ENCODE measurements at regions not wholly inside any gene's neighbourhood (a gene's known extent, or its start where the extent isn't known, plus 50 kb on each side); places are given as distances from the start of the nearest gene placed in this dataset.

DNA sequence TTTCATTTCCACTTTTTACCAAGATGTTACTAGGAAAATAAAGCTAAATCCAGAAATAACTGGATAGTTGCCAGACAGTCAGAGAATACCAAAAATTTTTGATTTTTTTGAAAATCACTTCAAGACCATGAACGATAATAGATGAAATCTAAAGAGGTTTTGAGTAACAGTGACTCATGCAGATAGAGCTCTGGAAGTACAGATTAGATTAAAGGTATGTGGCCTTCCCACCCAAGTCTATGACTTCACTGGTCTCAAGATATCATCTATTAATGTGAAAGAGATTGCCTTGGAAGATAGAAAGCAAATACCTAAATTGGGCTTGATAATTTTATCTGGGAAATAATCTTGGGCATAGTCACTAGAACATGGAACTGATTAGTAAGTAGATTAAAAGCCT lies 415.9 kb downstream of the METTL15 start:
- Histone ChIP-seq H3K9me3 (replicated peaks; ENCODE audit: control insufficient read depth, low read depth, low read length) (peaks cover 13% of the 10 kb centered on the region), H3K27ac (ENCODE audit: low read length) (no peak overlapping the region), H3K4me3 (ENCODE audit: low read length) (no peak overlapping the region), H3K4me1 (ENCODE audit: control insufficient read depth, insufficient read depth, low read length) (no peaks in the 10 kb centered on the region), H3K27me3 (ENCODE audit: control insufficient read depth, insufficient read depth, low read length) (no peaks in the 10 kb centered on the region), H3K36me3 (ENCODE audit: control insufficient read depth, insufficient read depth, low read length) (no peaks in the 10 kb centered on the region)
- WGBS (ENCODE audit: insufficient coverage) = no CpG with 5 or more reads among the region's 1 CpG
- no peak for DNase-seq

DNA sequence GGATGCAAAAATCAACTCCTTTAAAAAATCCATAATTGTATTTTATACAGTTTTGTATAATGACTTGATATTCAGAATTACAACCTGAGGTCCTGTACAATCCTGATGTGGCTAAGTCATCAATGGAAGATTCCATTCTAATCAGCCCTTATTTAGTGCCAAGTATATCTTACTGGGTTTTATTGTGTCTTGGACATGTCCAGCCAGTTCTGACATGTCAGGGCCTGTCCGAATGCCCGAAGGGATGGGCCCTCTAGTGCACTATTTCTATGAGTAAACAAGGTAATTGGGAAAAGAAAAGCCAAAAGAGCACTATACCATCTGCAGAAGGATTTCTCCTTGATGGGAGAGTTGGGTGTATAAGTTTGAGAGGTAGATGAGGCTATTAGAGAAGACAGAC lies 412.9 kb downstream of the METTL15 start:
- Histone ChIP-seq H3K36me3 (ENCODE audit: control insufficient read depth, insufficient read depth, low read length) (no peaks in the 10 kb centered on the region), H3K27ac (ENCODE audit: low read length) (no peak overlapping the region), H3K4me3 (ENCODE audit: low read length) (no peak overlapping the region), H3K9me3 (replicated peaks; ENCODE audit: control insufficient read depth, low read depth, low read length) (peaks cover 7% of the 10 kb centered on the region), H3K27me3 (ENCODE audit: control insufficient read depth, insufficient read depth, low read length) (no peaks in the 10 kb centered on the region), H3K4me1 (ENCODE audit: control insufficient read depth, insufficient read depth, low read length) (no peaks in the 10 kb centered on the region)
- 100% methylated on average over 1 of the region's 2 CpGs for WGBS (ENCODE audit: insufficient coverage)
- DNase-seq = no peak

DNA sequence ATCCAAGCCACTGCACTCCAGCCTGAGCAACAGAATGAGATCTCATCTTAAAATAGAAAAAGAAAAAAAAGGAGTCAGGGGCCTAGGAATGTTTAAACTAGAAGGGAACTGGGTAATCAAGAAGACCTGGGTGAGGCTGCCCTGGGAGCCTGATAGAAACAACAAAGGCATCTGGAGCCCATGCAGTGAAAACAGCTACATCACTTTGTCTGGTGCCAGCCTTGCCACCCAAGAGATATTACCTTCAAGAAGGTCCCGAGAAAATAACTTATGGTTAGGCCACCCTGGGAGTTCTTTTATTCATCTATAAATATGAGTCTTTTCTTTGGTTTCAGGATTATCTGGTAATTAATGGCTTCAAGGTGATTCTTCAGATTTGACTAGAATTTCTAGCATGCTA lies 412.1 kb downstream of the METTL15 start:
- DNase-seq = no peak
- H3K4me3 ChIP-seq (ENCODE audit: low read length) = no peak overlapping the region
- no peaks in the 10 kb centered on the region for H3K36me3 ChIP-seq (ENCODE audit: control insufficient read depth, insufficient read depth, low read length)
- H3K4me1 ChIP-seq (ENCODE audit: control insufficient read depth, insufficient read depth, low read length) = no peaks in the 10 kb centered on the region
- no peak overlapping the region for H3K27ac ChIP-seq (ENCODE audit: low read length)
- H3K27me3 ChIP-seq (ENCODE audit: control insufficient read depth, insufficient read depth, low read length) = no peaks in the 10 kb centered on the region
- WGBS (ENCODE audit: insufficient coverage) = no CpG with 5 or more reads among the region's 1 CpG
- H3K9me3 ChIP-seq (replicated peaks; ENCODE audit: control insufficient read depth, low read depth, low read length) = no peaks in the 10 kb centered on the region

DNA sequence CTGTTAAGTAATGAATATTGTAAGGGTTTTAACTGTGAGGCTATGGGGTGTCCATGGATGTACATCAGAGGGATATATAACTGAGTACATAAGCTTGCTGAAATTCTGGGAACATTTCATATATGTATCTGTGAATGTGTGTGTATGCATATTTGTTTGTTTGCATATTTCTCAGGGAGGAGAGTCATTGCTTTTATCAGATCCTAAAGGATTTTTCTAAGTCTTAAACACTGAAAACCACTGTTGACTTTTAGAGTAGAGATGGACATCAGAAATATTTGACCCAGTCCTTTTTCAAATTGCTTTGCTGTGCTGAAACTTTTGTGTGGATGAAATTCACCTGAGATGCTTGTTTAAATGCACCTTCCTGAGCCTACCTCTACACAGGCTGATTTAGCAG lies 410.6 kb downstream of the METTL15 start:
- H3K27me3 ChIP-seq (ENCODE audit: control insufficient read depth, insufficient read depth, low read length) = no peaks in the 10 kb centered on the region
- no peak overlapping the region for H3K4me3 ChIP-seq (ENCODE audit: low read length)
- H3K4me1 ChIP-seq (ENCODE audit: control insufficient read depth, insufficient read depth, low read length) = no peaks in the 10 kb centered on the region
- DNase-seq = no peak
- H3K36me3 ChIP-seq (ENCODE audit: control insufficient read depth, insufficient read depth, low read length) = no peaks in the 10 kb centered on the region
- no peak overlapping the region for H3K27ac ChIP-seq (ENCODE audit: low read length)
- H3K9me3 ChIP-seq (replicated peaks; ENCODE audit: control insufficient read depth, low read depth, low read length) = peaks cover 2% of the 10 kb centered on the region

DNA sequence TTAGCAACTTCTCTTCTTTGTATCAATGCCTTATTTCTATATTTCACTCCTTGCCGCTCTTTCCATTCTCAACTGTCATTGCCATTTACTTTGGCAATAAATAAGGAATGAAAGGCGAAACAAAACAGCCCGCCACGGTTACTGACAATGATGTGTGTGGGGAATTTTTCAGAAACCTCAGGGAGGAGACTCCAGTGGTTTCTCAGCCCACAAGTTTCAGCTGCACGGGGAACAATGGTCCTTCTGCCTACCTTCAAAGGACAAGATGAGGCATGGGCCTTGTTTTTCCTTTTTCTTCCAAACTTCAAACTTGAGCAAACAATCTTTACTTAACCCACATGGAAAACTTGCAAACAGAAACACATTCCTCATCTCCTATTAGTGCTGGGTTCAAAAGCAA lies 409.4 kb downstream of the METTL15 start:
- Histone ChIP-seq H3K4me1 (ENCODE audit: control insufficient read depth, insufficient read depth, low read length) (no peaks in the 10 kb centered on the region), H3K27ac (ENCODE audit: low read length) (no peak overlapping the region), H3K27me3 (ENCODE audit: control insufficient read depth, insufficient read depth, low read length) (no peaks in the 10 kb centered on the region), H3K9me3 (replicated peaks; ENCODE audit: control insufficient read depth, low read depth, low read length) (peaks cover 2% of the 10 kb centered on the region), H3K36me3 (ENCODE audit: control insufficient read depth, insufficient read depth, low read length) (no peaks in the 10 kb centered on the region), H3K4me3 (ENCODE audit: low read length) (no peak overlapping the region)
- DNase-seq = no peak
- no CpG with 5 or more reads among the region's 5 CpGs for WGBS (ENCODE audit: insufficient coverage)

DNA sequence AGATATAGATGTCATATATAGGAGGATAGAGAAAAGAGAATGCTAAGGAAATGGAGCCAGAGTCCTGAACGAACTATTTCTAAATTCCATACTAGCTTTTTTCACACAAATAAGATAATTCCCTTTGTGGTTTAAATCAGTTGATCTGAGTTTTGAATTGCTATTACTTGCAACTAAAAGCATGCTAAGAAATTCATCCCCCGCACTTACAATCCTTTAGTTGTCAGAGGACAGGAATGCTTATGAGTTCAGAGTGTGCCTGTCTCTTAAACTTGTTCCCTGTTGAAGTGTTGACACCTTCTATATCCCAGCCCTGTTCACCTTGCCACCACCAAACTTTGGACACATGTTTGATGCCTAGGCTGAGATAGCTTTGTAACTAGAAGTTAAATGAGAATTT lies 406.2 kb downstream of the METTL15 start:
- H3K9me3 ChIP-seq (replicated peaks; ENCODE audit: control insufficient read depth, low read depth, low read length) = peaks cover 2% of the 10 kb centered on the region
- H3K36me3 ChIP-seq (ENCODE audit: control insufficient read depth, insufficient read depth, low read length) = no peaks in the 10 kb centered on the region
- no peaks in the 10 kb centered on the region for H3K4me1 ChIP-seq (ENCODE audit: control insufficient read depth, insufficient read depth, low read length)
- no peak for DNase-seq
- no peak overlapping the region for H3K4me3 ChIP-seq (ENCODE audit: low read length)
- no peaks in the 10 kb centered on the region for H3K27me3 ChIP-seq (ENCODE audit: control insufficient read depth, insufficient read depth, low read length)
- no CpG with 5 or more reads among the region's 2 CpGs for WGBS (ENCODE audit: insufficient coverage)
- no peak overlapping the region for H3K27ac ChIP-seq (ENCODE audit: low read length)

DNA sequence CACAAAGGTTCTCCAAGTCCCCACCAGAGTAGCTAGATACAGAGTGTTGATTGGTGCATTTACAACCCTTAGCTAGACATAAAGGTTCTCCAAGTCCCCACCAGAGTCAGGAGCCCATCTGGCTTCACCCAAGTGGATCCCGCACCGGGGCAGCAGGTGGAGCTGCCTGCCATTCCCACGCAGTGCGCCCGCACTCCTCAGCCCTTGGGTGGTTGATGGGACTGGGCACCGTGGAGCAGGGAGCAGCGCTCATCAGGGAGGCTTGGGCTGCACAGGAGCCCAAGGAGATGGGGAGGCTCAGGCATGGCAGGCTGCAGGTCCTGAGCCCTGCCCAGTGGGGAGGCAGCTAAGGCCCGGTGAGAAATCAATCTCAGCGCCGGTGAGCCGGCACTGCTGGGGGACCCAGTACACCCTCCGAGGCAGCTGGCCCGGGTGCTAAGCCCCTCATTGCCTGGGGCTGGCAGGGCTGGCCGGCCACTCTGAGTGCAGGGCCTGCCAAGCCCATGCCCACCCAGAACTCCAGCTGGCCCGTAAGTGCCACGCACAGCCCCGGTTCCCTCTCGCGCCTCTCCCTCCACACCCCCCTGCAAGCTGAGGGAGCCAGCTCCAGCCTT lies 404.1 kb downstream of the METTL15 start:
- 97% methylated on average over 14 of the region's 19 CpGs for WGBS (ENCODE audit: insufficient coverage)
- H3K27me3 ChIP-seq (ENCODE audit: control insufficient read depth, insufficient read depth, low read length) = no peaks in the 10 kb centered on the region

DNA sequence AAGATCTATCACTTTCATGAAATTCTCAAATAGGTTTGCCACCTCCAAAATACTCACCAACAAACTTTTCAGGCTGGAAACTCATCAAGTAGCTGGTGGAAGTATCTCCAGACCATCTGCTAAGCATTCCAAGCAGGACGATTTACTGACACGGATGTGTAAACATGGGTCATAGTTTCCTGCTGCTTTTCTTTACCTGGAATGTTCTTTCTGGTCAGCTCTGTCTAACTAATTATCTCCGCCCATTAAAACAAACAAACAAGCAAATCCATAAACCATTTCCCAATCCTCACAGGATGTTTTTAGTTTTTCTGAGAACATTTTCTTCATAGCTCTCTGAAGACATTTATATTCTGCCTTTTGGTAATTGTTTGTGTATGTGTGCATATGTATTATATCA lies 397.0 kb downstream of the METTL15 start:
- Histone ChIP-seq H3K4me3 (ENCODE audit: low read length) (no peak overlapping the region), H3K27me3 (ENCODE audit: control insufficient read depth, insufficient read depth, low read length) (no peaks in the 10 kb centered on the region), H3K36me3 (ENCODE audit: control insufficient read depth, insufficient read depth, low read length) (no peaks in the 10 kb centered on the region), H3K27ac (ENCODE audit: low read length) (no peak overlapping the region), H3K4me1 (ENCODE audit: control insufficient read depth, insufficient read depth, low read length) (no peaks in the 10 kb centered on the region), H3K9me3 (replicated peaks; ENCODE audit: control insufficient read depth, low read depth, low read length) (no peaks in the 10 kb centered on the region)
- no peak for DNase-seq
- 44% methylated on average over 2 of the region's 3 CpGs for WGBS (ENCODE audit: insufficient coverage)

More for the DNA sequence above, 404.1 kb downstream of the METTL15 start:
- H3K9me3 ChIP-seq (replicated peaks; ENCODE audit: control insufficient read depth, low read depth, low read length) = peaks cover 2% of the 10 kb centered on the region
- no peak overlapping the region for H3K4me3 ChIP-seq (ENCODE audit: low read length)
- no peaks in the 10 kb centered on the region for H3K36me3 ChIP-seq (ENCODE audit: control insufficient read depth, insufficient read depth, low read length)
- no peaks in the 10 kb centered on the region for H3K4me1 ChIP-seq (ENCODE audit: control insufficient read depth, insufficient read depth, low read length)
- no peak overlapping the region for H3K27ac ChIP-seq (ENCODE audit: low read length)
- no peak for DNase-seq

DNA sequence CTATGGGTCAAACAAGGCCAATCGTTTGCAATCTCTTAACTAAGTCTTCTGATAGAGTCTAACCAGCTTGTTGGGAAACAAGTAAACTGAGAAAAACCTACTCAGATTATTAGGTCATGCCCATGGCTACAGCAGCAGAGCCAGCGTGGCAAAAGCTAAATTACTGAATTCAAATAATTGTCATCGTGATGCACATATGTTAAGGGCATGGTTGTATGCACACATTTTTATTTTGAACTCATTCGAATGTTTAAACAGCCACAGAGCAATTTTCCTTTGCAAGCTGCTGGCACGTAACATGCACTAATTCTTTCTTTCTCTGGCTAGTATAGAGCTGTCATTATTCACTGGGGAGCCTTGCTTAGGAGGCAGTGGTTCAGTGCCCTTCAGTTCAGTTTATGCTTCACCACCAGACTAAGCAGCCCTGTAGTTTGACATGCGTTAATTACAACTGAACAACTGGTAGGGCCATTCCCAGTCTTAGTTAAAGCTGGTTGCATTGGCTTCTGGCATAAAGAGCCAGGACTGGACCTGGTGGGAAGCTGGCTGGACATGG lies 396.4 kb downstream of the METTL15 start:
- peak; percentile 20 for DNase-seq
- 80% methylated on average over 1 of the region's 6 CpGs for WGBS (ENCODE audit: insufficient coverage)
- H3K36me3 ChIP-seq (ENCODE audit: control insufficient read depth, insufficient read depth, low read length) = no peaks in the 10 kb centered on the region

DNA sequence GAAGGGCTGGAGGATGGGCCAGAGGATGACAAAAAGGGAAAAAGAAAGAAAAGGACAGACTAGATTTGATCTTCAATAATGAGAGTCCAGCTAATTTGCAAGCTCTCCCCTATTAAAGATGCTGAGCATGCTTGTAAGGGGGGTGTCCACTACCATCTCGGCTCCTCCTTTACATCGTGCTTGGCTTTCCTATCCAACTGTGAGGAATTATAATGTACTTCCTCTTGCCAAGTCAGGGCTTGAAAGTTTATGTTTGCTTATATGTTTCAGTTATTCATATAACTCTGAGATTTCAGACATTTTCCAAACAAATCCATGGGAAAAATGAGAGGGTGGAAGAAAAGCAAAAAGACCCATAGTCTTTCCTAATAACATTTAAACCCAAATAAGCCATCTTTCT lies 387.1 kb downstream of the METTL15 start:
- Histone ChIP-seq H3K36me3 (ENCODE audit: control insufficient read depth, insufficient read depth, low read length) (no peaks in the 10 kb centered on the region), H3K4me3 (ENCODE audit: low read length) (no peak overlapping the region), H3K4me1 (ENCODE audit: control insufficient read depth, insufficient read depth, low read length) (no peaks in the 10 kb centered on the region), H3K9me3 (replicated peaks; ENCODE audit: control insufficient read depth, low read depth, low read length) (no peaks in the 10 kb centered on the region), H3K27me3 (ENCODE audit: control insufficient read depth, insufficient read depth, low read length) (no peaks in the 10 kb centered on the region), H3K27ac (ENCODE audit: low read length) (no peak overlapping the region)
- DNase-seq = no peak
- WGBS (ENCODE audit: insufficient coverage) = no CpG with 5 or more reads among the region's 2 CpGs

More for the DNA sequence above, 396.4 kb downstream of the METTL15 start:
- no peaks in the 10 kb centered on the region for H3K9me3 ChIP-seq (replicated peaks; ENCODE audit: control insufficient read depth, low read depth, low read length)
- H3K4me3 ChIP-seq (ENCODE audit: low read length) = no peak overlapping the region
- no peaks in the 10 kb centered on the region for H3K27me3 ChIP-seq (ENCODE audit: control insufficient read depth, insufficient read depth, low read length)
- no peak overlapping the region for H3K27ac ChIP-seq (ENCODE audit: low read length)
- no peaks in the 10 kb centered on the region for H3K4me1 ChIP-seq (ENCODE audit: control insufficient read depth, insufficient read depth, low read length)

DNA sequence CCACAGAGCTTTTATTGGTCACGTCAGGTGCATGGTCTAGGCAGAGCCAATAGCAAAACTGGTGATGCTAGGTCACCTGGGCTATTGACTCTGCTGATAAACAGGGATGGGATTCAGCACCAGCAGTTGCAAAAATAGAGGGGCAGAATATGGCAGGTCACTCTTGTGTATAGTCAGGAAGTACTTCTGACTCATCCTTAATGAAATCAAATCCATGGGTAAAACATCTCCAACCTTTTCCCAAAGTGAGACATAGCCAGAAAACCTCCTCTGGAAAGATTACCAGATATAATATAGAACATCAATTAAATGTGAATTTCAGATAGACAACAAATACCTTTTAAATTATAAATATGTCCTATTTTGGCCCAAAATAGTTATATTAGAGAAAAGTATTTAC lies 383.2 kb downstream of the METTL15 start:
- Histone ChIP-seq H3K4me1 (ENCODE audit: control insufficient read depth, insufficient read depth, low read length) (no peaks in the 10 kb centered on the region), H3K36me3 (ENCODE audit: control insufficient read depth, insufficient read depth, low read length) (no peaks in the 10 kb centered on the region), H3K4me3 (ENCODE audit: low read length) (no peak overlapping the region), H3K27me3 (ENCODE audit: control insufficient read depth, insufficient read depth, low read length) (no peaks in the 10 kb centered on the region), H3K9me3 (replicated peaks; ENCODE audit: control insufficient read depth, low read depth, low read length) (no peaks in the 10 kb centered on the region), H3K27ac (ENCODE audit: low read length) (no peak overlapping the region)
- WGBS (ENCODE audit: insufficient coverage) = 100% methylated on average over 1 of the region's 1 CpG
- no peak for DNase-seq
